ENCODE measurements at regions not wholly inside any gene's neighbourhood (a gene's known extent, or its start where the extent isn't known, plus 50 kb on each side); places are given as distances from the start of the nearest gene placed in this dataset.

GRCh38 chr4:125440814-125441213 is 126.1 kb downstream of the FAT4 start:
- DNase-seq: no peak

DNA sequence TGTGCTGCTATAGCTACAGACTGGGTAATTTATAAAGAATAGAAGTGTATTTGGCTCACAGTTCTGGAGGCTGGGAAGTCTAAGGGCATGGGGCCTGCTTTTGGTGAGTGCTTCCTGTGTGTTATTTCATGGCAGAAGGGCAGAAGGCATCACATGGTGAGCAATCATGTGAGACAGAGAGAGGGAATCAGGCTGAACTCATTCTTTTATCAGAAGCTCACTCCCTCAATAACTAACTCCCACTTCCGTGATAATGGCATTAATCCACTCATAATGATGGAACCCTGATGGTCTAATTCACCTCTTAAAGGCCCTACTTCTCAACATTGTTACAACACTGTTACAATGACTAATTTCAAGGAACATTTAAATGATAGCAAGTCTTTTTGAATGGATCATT is 129.4 kb downstream of the FAT4 start:
- no peak for DNase-seq

- no peak for DNase-seq
Observed at GRCh38 chr4:125445525-125445924, 130.8 kb downstream of the FAT4 start.

DNA sequence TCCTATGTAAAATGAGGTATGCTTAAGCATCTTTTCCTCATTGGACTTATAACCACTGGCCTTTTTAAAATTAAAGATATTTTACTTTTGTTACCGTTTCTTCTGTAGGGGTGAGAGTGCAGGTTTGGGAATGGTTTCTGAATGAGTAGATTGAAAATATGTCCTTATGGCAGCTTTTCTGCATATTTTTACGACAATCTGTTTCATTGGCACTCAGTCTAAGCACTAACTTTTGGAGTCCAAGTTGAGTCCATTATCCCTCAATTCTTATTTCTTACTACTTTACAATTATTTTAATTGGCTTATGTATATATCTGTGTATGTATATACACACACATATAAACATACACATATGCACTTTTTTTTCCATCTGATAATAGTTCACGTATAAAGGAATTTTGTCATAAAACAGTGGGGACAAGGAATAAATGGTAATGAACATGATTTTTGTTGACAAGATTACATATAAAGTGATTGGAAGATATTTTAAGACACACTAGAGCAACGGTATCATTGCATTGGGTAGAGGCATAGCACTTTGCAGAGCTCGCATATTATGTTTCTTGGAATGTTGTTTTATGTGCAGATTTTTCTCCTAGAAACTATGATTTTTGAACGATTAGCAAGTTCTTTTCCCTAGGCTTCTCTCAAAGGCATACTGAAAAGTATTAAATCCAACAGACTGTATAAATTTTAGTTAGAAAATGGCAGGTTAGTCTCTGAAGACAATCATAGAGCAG is 133.0 kb downstream of the FAT4 start:
- DNase-seq: no peak

DNA sequence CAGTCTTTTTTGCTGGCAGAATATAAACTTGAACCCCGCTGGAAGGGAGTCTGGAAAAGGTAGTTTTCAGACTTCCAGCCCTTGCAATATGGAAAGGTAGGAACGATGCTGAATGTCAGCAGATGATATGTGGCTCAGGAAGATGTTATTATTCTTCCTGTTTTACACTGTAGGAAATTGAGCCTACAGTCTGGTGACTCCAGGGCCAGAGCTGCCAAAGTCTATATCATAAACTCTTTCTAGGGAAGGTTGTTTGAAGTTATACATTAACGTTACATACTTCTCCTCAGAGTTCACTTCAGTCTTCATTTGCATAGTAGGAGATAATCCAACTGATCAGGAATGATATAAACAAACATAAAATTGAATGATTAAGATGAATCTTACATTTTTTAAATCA is 141.3 kb downstream of the FAT4 start:
- DNase-seq: no peak

- DNase-seq: no peak
Observed at GRCh38 chr4:125459531-125459930, 144.8 kb downstream of the FAT4 start.

DNA sequence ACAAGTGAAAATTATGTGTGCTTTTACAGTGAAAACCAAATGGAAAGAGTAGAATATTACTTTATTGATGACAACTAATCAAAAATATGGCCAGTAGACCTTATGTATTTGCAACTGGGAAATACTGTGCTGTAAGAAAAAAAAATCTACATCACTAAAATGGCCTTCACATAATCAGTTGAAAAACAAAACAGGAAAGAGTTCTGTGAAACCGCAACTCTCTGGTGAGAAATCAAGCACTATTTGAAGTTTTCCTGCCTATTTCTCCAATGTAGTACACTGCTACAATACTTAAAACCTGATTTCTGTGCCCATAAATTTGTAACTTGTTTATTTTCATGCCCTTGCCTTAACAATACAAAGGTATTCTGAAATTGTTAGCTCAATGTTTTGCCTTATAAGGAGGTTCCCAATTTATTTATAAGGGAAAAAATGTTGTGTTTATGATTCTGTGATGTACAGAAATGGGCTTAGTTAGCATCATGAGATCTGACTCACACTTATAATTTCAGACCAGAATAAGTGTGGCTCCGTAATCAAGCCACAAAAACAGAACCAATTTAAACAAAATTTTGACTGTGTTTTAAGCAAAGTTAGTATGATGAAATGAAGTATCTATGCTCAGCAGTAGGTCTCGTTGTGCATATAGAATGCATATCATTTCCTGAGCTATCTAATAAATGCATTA is 147.1 kb downstream of the FAT4 start:
- DNase-seq: no peak

- DNase-seq: no peak
Observed at GRCh38 chr4:125464146-125464545, 149.4 kb downstream of the FAT4 start.

- no peak for DNase-seq
Observed at GRCh38 chr4:125481334-125482045, 166.7 kb downstream of the FAT4 start.

DNA sequence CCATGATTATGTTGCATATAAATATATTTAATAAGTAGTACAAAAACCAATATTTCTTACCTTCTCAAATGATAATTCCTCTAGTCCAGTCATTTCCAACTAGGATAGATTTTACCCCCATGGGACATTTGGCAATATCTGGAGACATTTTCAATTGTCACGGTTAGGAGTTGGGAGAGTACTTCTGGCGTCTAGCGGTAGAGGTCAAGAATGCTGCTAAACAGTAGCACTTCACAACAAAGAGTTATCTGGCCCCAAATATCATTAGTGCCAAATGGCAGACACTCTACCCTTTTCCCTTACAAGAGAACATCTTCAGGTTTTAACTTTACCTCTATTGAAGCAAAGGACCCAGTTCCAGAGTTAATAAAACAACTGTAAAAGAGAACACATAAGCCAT is 168.1 kb downstream of the FAT4 start:
- DNase-seq: no peak

DNA sequence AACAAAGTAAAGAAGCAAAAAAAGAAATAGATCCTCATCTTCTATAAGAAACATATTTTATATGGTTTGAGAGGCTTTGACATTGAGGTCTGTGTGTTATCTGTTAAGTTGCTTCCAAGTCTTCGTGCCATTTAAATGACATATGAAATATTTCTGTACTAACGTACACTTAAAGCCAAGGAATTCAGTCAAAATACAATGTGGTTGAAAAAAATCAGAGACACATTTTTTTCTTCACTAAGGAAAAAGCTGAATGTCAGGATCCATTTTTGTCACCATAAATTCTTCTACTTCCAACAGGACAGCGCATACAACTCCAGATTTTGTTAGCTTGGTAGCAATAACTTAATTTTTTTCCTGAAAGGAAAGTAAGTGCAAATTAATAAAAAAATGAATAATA is 168.5 kb downstream of the FAT4 start:
- no peak for DNase-seq

- DNase-seq: no peak
Observed at GRCh38 chr4:125484912-125485311, 170.2 kb downstream of the FAT4 start.

GRCh38 chr4:125486351-125486750 is 171.6 kb downstream of the FAT4 start:
- no peak for DNase-seq

DNA sequence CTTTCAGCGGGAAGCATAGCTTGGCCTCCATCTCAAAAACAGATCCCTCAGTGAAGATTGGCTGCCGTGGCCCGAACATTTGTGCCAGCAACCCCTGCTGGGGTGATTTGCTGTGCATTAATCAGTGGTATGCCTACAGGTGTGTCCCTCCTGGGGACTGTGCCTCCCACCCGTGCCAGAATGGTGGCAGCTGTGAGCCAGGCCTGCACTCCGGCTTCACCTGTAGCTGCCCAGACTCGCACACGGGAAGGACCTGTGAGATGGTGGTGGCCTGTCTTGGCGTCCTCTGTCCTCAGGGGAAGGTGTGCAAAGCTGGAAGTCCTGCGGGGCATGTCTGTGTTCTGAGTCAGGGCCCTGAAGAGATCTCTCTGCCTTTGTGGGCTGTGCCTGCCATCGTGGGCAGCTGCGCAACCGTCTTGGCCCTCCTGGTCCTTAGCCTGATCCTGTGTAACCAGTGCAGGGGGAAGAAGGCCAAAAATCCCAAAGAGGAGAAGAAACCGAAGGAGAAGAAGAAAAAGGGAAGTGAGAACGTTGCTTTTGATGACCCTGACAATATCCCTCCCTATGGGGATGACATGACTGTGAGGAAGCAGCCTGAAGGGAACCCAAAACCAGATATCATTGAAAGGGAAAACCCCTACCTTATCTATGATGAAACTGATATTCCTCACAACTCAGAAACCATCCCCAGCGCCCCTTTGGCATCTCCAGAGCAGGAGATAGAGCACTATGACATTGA is 175.4 kb downstream of the FAT4 start:
- DNase-seq: no peak

- no peak for DNase-seq
Observed at GRCh38 chr4:125492957-125493356, 178.2 kb downstream of the FAT4 start.

GRCh38 chr4:125497861-125498260 is 183.1 kb downstream of the FAT4 start:
- no peak for DNase-seq

GRCh38 chr4:125498981-125499380 is 184.2 kb downstream of the FAT4 start:
- DNase-seq: no peak

DNA sequence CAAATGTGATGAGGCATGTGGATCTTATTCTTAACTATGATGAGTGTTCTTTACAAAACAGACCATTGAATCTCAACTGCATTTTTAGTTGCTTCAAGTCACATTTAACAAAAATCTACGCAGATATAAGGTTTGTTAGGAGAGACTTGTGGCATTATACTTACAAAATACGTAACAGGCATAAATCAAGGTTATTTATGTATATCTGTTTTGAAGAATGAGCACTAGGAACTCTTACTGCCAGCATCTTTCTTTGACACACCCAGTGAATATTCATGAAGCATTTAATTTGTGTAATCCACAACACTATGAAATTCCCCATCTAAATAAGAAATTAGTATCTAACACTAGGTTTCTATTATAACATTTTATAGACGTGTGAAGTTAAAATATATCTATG is 186.3 kb downstream of the FAT4 start:
- no peak for DNase-seq

DNA sequence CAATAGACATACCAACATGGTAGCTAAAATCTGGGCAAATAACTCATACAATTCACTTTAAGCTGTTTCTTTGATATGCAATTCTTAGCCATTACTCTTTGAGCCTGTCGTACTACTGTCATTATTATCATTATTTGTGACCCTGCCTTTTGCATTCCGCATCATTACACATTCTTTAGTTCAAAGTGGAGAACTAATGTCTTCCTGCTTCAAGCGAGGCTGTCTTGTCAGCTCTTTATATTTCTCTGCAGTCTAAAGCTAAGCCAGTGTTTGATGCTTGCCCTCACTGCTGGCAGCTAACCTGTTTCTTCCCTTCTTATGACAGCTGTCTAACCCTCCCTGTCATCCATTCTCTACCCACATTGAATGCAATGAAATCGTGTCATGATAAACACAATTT is 186.8 kb downstream of the FAT4 start:
- no peak for DNase-seq

DNA sequence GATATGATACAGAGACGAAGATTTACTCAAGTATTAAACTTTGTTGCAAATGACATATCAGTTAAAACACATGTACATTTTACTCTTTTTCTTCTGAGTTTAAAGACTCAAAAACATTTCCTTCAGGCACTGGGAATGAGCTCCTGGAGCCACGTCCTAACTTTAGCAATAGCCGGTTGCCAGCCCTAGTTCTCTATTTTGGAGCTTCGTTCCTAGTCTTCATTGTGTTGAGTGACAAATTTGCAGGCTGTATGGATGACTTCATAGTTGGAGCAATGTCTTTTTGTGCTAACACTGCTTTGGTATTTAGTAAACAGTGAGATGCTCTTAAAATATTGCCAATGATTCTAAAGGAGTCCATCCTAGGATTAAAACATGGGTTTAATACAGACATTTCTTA is 190.9 kb downstream of the FAT4 start:
- no peak for DNase-seq

- DNase-seq: no peak
Observed at GRCh38 chr4:125507141-125507540, 192.4 kb downstream of the FAT4 start.

DNA sequence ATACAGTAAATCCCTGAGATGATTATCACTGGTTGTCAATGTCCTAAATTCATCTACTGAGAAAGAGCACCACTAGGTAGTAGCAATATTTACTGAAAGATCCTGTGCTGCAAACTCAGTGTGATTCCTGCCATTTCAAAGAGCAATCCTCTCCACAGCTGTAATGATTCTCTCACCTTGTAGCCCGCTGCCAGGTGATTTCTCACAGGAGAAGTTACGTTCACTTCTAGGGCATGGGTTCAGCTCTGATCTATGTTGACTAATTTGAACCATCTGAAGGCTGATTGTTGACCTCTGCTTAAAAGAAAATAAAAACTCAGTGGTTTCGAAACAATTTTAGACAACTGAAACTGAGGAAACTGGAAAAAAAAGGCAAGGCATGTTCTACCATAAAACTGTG is 197.0 kb downstream of the FAT4 start:
- no peak for DNase-seq

GRCh38 chr4:125515016-125515415 is 200.3 kb downstream of the FAT4 start:
- DNase-seq: no peak
